ENCODE measurements at regions not wholly inside any gene's neighbourhood (a gene's known extent, or its start where the extent isn't known, plus 50 kb on each side); places are given as distances from the start of the nearest gene placed in this dataset.

DNA sequence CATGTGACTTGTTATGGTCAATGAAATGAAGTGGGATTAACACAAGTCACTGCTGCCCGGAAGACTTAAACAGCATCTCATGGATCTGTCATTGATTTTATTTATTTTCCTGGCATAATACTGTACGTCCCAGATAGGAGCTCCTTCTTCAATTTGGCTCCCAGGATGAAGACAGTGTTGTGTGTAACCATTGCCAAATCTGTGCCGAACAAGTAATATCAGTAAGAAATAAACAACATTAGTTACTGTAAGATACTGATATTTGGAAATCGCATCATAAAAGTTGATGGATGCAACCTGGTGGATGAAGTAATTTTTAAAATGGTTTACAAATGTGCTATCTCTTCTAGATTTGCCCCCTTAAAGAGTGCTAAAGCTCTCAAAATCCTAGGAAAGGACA is 419.0 kb upstream of the MMADHC start:
- Histone ChIP-seq H3K27ac (ENCODE audit: insufficient read depth, low read depth, low read length) (no peak overlapping the region), H3K27me3 (ENCODE audit: control insufficient read depth in 2 of 2, insufficient read depth in 2 of 2, low read length in 2 of 2) (no peaks in the 10 kb centered on the region), H4K20me1 (replicated peaks; ENCODE audit: control insufficient read depth, extremely low read depth, insufficient read depth, low read length) (no peaks in the 10 kb centered on the region), H3K4me1 (ENCODE audit: control insufficient read depth, extremely low read depth, insufficient read depth, low read length) (no peaks in the 10 kb centered on the region), H3K9ac (replicated peaks; ENCODE audit: extremely low read depth, insufficient read depth, low read length) (no peak overlapping the region), H3K36me3 (ENCODE audit: control insufficient read depth in 2 of 2, extremely low read depth in 1 of 2, insufficient read depth in 2 of 2, low read length in 2 of 2) (no peaks in the 10 kb centered on the region), H2AFZ (ENCODE audit: low read depth, low read length) (no peak overlapping the region), H3K9me3 (replicated peaks; ENCODE audit: control insufficient read depth, insufficient read depth, low read length) (no peaks in the 10 kb centered on the region), H3K79me2 (ENCODE audit: control insufficient read depth, insufficient read depth, low read length) (no peaks in the 10 kb centered on the region), H3K4me2 (ENCODE audit: insufficient read depth, low read length) (no peak overlapping the region), H3K4me3 (replicated peaks in 1 of 3; ENCODE audit: insufficient read depth in 1 of 3, low read depth in 1 of 3, low read length in 3 of 3) (no peak overlapping the region), H3K9me1 (replicated peaks; ENCODE audit: control insufficient read depth, extremely low read depth, insufficient read depth, low read length) (no peaks in the 10 kb centered on the region)
- POLR2A ChIA-PET = no interaction called here
- TF ChIP-seq EZH2 (IDR thresholded peaks at IDR 0.05; ENCODE audit: borderline replicate concordance, low read depth, low read length, severe bottlenecking) (no peak), JUN (IDR thresholded peaks at IDR 0.05; ENCODE audit: borderline replicate concordance, insufficient read depth, insufficient read length, low read depth) (no peak), POLR2A (IDR thresholded peaks at IDR 0.05; ENCODE audit: low read depth, low read length) (no peak), GATA2 (IDR thresholded peaks at IDR 0.05; ENCODE audit: insufficient read depth, insufficient read length, low read depth, low read length) (no peak)
- TF ChIP-seq, protein P1, sequence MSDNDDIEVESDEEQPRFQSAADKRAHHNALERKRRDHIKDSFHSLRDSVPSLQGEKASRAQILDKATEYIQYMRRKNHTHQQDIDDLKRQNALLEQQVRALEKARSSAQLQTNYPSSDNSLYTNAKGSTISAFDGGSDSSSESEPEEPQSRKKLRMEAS (IDR thresholded peaks at IDR 0.05; ENCODE audit: insufficient read depth, insufficient read length) = no peak
- dilution Hi-C loops (cut with MboI; ENCODE audit: extremely low pct_ligation_motif_present, low sequenced_read_pairs) = no loop called here
- BruUV-seq (replicated peaks) = no TSS peak
- no peak for FAIRE-seq
- DNase-seq (ENCODE audit: low read depth, low spot score) = no peak
- intact Hi-C loops (cut with micrococcal nuclease) = no loop called here
- CTCF ChIA-PET = no interaction called here

DNA sequence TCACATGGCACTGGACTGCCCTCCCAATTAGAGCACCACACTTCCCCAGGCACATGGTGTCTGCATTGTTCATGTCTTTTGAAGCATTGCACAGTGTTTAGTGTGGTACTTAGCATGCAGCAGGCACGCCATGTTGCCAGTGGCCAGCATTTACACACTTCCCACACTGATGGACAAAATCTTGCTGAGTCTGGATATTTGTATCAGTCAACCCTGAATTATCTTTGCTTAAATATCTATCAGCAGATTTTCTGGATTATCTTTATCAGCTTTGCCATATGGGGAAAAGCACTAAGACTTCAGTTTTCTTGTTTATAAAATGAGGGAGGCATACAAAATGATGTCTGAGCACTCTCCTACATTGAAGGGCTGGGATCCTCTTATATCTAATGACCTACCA is 416.0 kb upstream of the MMADHC start:
- POLR2A ChIA-PET = no interaction called here
- FAIRE-seq = no peak
- no TSS peak for BruUV-seq (replicated peaks)

More for the DNA sequence above, 416.0 kb upstream of the MMADHC start:
- no peak for DNase-seq (ENCODE audit: low read depth, low spot score)
- no peak overlapping the region for H3K4me3 ChIP-seq (replicated peaks in 1 of 3; ENCODE audit: insufficient read depth in 1 of 3, low read depth in 1 of 3, low read length in 3 of 3)
- H3K4me1 ChIP-seq (ENCODE audit: control insufficient read depth, extremely low read depth, insufficient read depth, low read length) = no peaks in the 10 kb centered on the region
- dilution Hi-C loops (cut with MboI; ENCODE audit: extremely low pct_ligation_motif_present, low sequenced_read_pairs) (no loop called here), intact Hi-C loops (cut with micrococcal nuclease) (no loop called here)
- no peak for TF ChIP-seq GATA2 (IDR thresholded peaks at IDR 0.05; ENCODE audit: insufficient read depth, insufficient read length, low read depth, low read length)
- no peak for TF ChIP-seq POLR2A (IDR thresholded peaks at IDR 0.05; ENCODE audit: low read depth, low read length)
- TF ChIP-seq FOS (IDR thresholded peaks at IDR 0.05; ENCODE audit: borderline replicate concordance, insufficient read depth, low read length) = no peak
- TF ChIP-seq MYC (IDR thresholded peaks at IDR 0.05; ENCODE audit: low read depth, low read length) = no peak
- no peak for TF ChIP-seq JUN (IDR thresholded peaks at IDR 0.05; ENCODE audit: borderline replicate concordance, insufficient read depth, insufficient read length, low read depth)
- TF ChIP-seq, protein P1 (IDR thresholded peaks at IDR 0.05; ENCODE audit: insufficient read depth, insufficient read length) = no peak
- no peak for TF ChIP-seq POLR2AphosphoS5 (IDR thresholded peaks at IDR 0.05; ENCODE audit: insufficient read depth, low read depth, low read length)
- H3K27ac ChIP-seq (ENCODE audit: insufficient read depth, low read depth, low read length) = no peak overlapping the region
- CTCF ChIA-PET = no interaction called here
- H3K4me2 ChIP-seq (ENCODE audit: insufficient read depth, low read length) = no peak overlapping the region
- H3K9ac ChIP-seq (replicated peaks; ENCODE audit: extremely low read depth, insufficient read depth, low read length) = no peak overlapping the region
- H3K36me3 ChIP-seq (ENCODE audit: control insufficient read depth in 2 of 2, extremely low read depth in 1 of 2, insufficient read depth in 2 of 2, low read length in 2 of 2) = no peaks in the 10 kb centered on the region
- no peaks in the 10 kb centered on the region for H3K27me3 ChIP-seq (ENCODE audit: control insufficient read depth in 2 of 2, insufficient read depth in 2 of 2, low read length in 2 of 2)
- no peaks in the 10 kb centered on the region for H4K20me1 ChIP-seq (replicated peaks; ENCODE audit: control insufficient read depth, extremely low read depth, insufficient read depth, low read length)
- H3K9me3 ChIP-seq (replicated peaks; ENCODE audit: control insufficient read depth, insufficient read depth, low read length) = no peaks in the 10 kb centered on the region
- H3K9me1 ChIP-seq (replicated peaks; ENCODE audit: control insufficient read depth, extremely low read depth, insufficient read depth, low read length) = no peaks in the 10 kb centered on the region
- no peaks in the 10 kb centered on the region for H3K79me2 ChIP-seq (ENCODE audit: control insufficient read depth, insufficient read depth, low read length)
- no peak overlapping the region for H2AFZ ChIP-seq (ENCODE audit: low read depth, low read length)
